GM12878 (cell line): ENCODE measurements at regions not wholly inside any gene's neighbourhood (a gene's known extent, or its start where the extent isn't known, plus 50 kb on each side); places are given as distances from the start of the nearest gene placed in this dataset.

Experiments
- ATAC-seq: fragments of 200-7000 bp; cut with Tn5 transposase; 3 replicates; pipeline ENCODE4 v1.9.1; 2020; ENCODE audit warnings: mild to moderate bottlenecking, moderate library complexity
- BruUV-seq: library from RNA; stranded (reverse); fragments of 400-500 nt; replicated peaks from 2 replicates; lab custom pipeline; 2021; lab: Mats Ljungman, UMichigan
- CTCF ChIA-PET: fragments of 300-600 bp; sonication (Branson Sonifier 250); formaldehyde crosslinking; extraction: SDS; loops from one replicate; lab custom pipeline; 2021; ENCODE audit warnings: inconsistent platforms; lab: Yijun Ruan, JAX
- POLR2A ChIA-PET: fragments of 350-600 bp; formaldehyde crosslinking; extraction: SDS; loops from one replicate; lab custom pipeline; 2021; ENCODE audit warnings: inconsistent platforms; lab: Charles Lee
- RAD21 ChIA-PET: fragments of 300-600 bp; sonication (Branson Sonifier 250); formaldehyde crosslinking; loops from one replicate; lab custom pipeline; 2023; ENCODE audit warnings: antibody characterized with exemption; ENCODE audit not compliant: unreplicated experiment; lab: Charles Lee
- SMC1A ChIA-PET: fragments of 300-600 bp; sonication (Branson Sonifier 250); formaldehyde crosslinking; loops from one replicate; lab custom pipeline; 2023; ENCODE audit not compliant: unreplicated experiment, uncharacterized antibody; lab: Charles Lee
- DNase-seq: peaks from one replicate; pipeline ENCODE4 v3.0.0-alpha.2; 2011; ENCODE audit warnings: low read depth, low spot score
- FAIRE-seq: peaks from 3 replicates; lab custom pipeline; 2011; peaks lifted over from hg19 to GRCh38; lab: Jason Lieb, UNC
- H2AFZ ChIP-seq: 2 replicates; pipeline ENCODE4 v1.6.0; 2011; ENCODE audit warnings: low read depth, low read length, control low read depth; ENCODE audit not compliant: control insufficient read depth
- H3K27ac ChIP-seq: 2 replicates; pipeline ENCODE4 v1.5.1; 2011; ENCODE audit warnings: control low read depth; ENCODE audit not compliant: control insufficient read depth, insufficient read depth
- H3K27me3 ChIP-seq, 2 experiments: replicated peaks in 1 of 2; 2 replicates each; pipeline versions ENCODE4 v1.6.0 to v1.6.1; 2011; ENCODE audit warnings: low read length in 1 of 2; ENCODE audit not compliant: control insufficient read depth in 2 of 2, insufficient read depth in 2 of 2
- H3K36me3 ChIP-seq, 2 experiments: 2 replicates each; pipeline ENCODE4 v1.5.1; 2011; ENCODE audit warnings: low read length in 1 of 2; ENCODE audit not compliant: control insufficient read depth in 2 of 2, insufficient read depth in 2 of 2
- H3K4me1 ChIP-seq: 2 replicates; pipeline ENCODE4 v1.6.1; 2011; ENCODE audit warnings: mild to moderate bottlenecking, low read length, moderate library complexity, mixed read lengths; ENCODE audit not compliant: control insufficient read depth, insufficient read depth
- H3K4me2 ChIP-seq: 2 replicates; pipeline ENCODE4 v1.6.0; 2011; ENCODE audit warnings: control low read depth; ENCODE audit not compliant: control insufficient read depth, insufficient read depth
- H3K4me3 ChIP-seq: fragments of 200-600 bp; sonication (generic); 2 replicates; pipeline ENCODE4 v1.5.1; 2016
- H3K79me2 ChIP-seq: 2 replicates; pipeline ENCODE4 v1.6.0; 2011; ENCODE audit warnings: low read length; ENCODE audit not compliant: control insufficient read depth, insufficient read depth
- H3K9ac ChIP-seq: 2 replicates; pipeline ENCODE4 v1.8.0; 2011; ENCODE audit warnings: low read length, control low read depth, mixed read lengths; ENCODE audit not compliant: control insufficient read depth, insufficient read depth
- H3K9me3 ChIP-seq: replicated peaks from 3 replicates; pipeline ENCODE4 v1.5.1; 2011; ENCODE audit warnings: mild to moderate bottlenecking, low read length; ENCODE audit not compliant: control insufficient read depth, insufficient read depth
- H4K20me1 ChIP-seq: 2 replicates; pipeline ENCODE4 v1.6.0; 2011; ENCODE audit not compliant: control insufficient read depth, insufficient read depth
- CBFB ChIP-seq: IDR thresholded peaks from 2 replicates; pipeline ENCODE4 v1.6.1; 2016; ENCODE audit warnings: antibody characterized with exemption, low read depth
- EZH2 ChIP-seq: IDR thresholded peaks from 2 replicates; pipeline ENCODE4 v1.6.1; 2012; ENCODE audit warnings: low read depth, mild to moderate bottlenecking, control low read depth, inconsistent platforms, low read length, borderline replicate concordance; ENCODE audit not compliant: control insufficient read depth
- RUNX3 ChIP-seq: IDR thresholded peaks from 2 replicates; pipeline ENCODE4 v1.6.1; 2012; ENCODE audit warnings: low read length, inconsistent platforms
- STAT3 ChIP-seq: IDR thresholded peaks from 2 replicates; pipeline ENCODE4 v1.6.1; 2011; ENCODE audit warnings: low read depth, low read length, improper control_type of control experiment
- SUZ12 ChIP-seq: fragments of 200-600 bp; sonication (generic); IDR thresholded peaks from one replicate; pipeline ENCODE4 v1.6.1; 2018; ENCODE audit warnings: antibody characterized with exemption, mild to moderate bottlenecking; ENCODE audit not compliant: unreplicated experiment
- YBX1 ChIP-seq: fragments of 450-650 bp; IDR thresholded peaks from 2 replicates; pipeline ENCODE4 v1.6.1; 2016; ENCODE audit warnings: antibody characterized with exemption
- WGBS: methylation state at CpG from one replicate; pipeline ENCODE4 v1.1.6; 2016; ENCODE audit warnings: low lambda C conversion rate; ENCODE audit not compliant: insufficient replicate concordance, insufficient coverage; ENCODE audit errors: missing lambda C conversion rate; 5-methylcytosine and 5-hydroxymethylcytosine counted together
- in situ Hi-C: fragments of 300-500 bp; cut with MboI; formaldehyde crosslinking; loops from 9 replicates; pipeline ENCODE4 v1.14.3; 2018; ENCODE audit warnings: mixed read lengths
- intact Hi-C: fragments of 100-400 bp; cut with micrococcal nuclease; formaldehyde crosslinking; loops from one replicate; pipeline ENCODE4 v1.14.2; 2022; ENCODE audit not compliant: unreplicated experiment
- TF ChIP-seq, protein P1 (sequence below), 3 experiments: IDR thresholded peaks in 2 of 3; conservative IDR thresholded peaks in 1 of 3; 2 replicates each; pipeline ENCODE4 v1.5.1; 2011; ENCODE audit warnings: low read depth in 3 of 3, low read length in 3 of 3, mild to moderate bottlenecking in 3 of 3, control low read depth in 2 of 3, moderate library complexity in 2 of 3, inconsistent platforms in 1 of 3, mixed read lengths in 1 of 3; ENCODE audit not compliant: control insufficient read depth in 2 of 3, insufficient read depth in 1 of 3; ENCODE audit errors: extremely low read depth in 1 of 3
- TF ChIP-seq, protein P2 (sequence below): fragments of 450-650 bp; IDR thresholded peaks from 2 replicates; pipeline ENCODE4 v1.6.1; 2016; ENCODE audit warnings: mild to moderate bottlenecking, moderate library complexity, borderline replicate concordance

DNA sequence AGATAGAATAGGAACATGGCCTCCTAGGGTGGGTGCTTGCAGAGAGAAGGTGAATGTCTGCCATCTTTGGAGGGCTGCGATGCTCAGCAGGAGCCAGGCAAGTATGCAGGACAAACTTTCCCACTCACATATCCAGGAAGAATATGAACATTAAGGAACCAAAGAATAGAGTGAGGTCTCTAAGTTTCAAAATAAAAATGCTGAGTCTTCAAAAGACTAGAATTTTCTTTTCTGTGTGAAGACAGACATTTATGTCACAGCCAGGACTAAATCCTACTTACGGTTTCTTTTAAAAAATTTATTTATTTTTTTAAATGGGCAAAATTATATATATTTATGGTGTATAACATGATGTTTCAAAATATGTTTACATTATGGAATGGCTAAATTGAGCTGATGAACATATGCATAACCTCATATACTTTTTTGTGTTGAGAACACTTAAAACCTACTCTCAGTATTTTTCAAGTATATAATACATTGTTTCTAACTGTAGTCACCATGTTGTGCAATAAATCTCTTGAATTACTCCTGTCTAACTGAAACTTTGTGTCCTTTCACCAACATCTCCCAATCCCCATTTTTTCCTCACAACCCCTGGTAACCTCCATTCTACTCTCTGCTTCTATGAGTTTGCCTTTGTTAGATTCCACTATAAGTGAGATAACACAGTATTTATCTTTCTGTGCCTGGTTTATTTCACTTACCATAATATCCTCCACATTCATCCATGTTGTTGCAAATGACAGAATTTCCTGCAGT is 177.8 kb upstream of the HAND2 start:
- H3K27me3 ChIP-seq, result no peaks in the 10 kb centered on the region
- H2AFZ ChIP-seq, result no peak overlapping the region
- ChIA-PET POLR2A (no interaction called here), CTCF (no interaction called here), SMC1A (no interaction called here), RAD21 (no interaction called here)
- in situ Hi-C loops, result no loop called here
- H4K20me1 ChIP-seq, result no peaks in the 10 kb centered on the region
- FAIRE-seq, result no peak
- H3K36me3 ChIP-seq, result no peaks in the 10 kb centered on the region
- H3K4me3 ChIP-seq, result no peak overlapping the region
- no peak overlapping the region for H3K4me2 ChIP-seq
- BruUV-seq, result no TSS peak
- H3K4me1 ChIP-seq, result no peaks in the 10 kb centered on the region
- no peak overlapping the region for H3K9ac ChIP-seq
- intact Hi-C loops, result no loop called here
- no peaks in the 10 kb centered on the region for H3K9me3 ChIP-seq
- no peak for ATAC-seq
- WGBS, result 15% methylated on average over 2 of the region's 2 CpGs
- no peak overlapping the region for H3K27ac ChIP-seq
- DNase-seq, result no peak
- TF ChIP-seq, protein P1, sequence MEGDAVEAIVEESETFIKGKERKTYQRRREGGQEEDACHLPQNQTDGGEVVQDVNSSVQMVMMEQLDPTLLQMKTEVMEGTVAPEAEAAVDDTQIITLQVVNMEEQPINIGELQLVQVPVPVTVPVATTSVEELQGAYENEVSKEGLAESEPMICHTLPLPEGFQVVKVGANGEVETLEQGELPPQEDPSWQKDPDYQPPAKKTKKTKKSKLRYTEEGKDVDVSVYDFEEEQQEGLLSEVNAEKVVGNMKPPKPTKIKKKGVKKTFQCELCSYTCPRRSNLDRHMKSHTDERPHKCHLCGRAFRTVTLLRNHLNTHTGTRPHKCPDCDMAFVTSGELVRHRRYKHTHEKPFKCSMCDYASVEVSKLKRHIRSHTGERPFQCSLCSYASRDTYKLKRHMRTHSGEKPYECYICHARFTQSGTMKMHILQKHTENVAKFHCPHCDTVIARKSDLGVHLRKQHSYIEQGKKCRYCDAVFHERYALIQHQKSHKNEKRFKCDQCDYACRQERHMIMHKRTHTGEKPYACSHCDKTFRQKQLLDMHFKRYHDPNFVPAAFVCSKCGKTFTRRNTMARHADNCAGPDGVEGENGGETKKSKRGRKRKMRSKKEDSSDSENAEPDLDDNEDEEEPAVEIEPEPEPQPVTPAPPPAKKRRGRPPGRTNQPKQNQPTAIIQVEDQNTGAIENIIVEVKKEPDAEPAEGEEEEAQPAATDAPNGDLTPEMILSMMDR (IDR thresholded peaks at IDR 0.05 in 2 of 3, conservative IDR thresholded peaks at IDR 0.05 in 1 of 3; ENCODE audit: control insufficient read depth in 2 of 3, extremely low read depth in 1 of 3, insufficient read depth in 1 of 3, low read depth in 3 of 3, low read length in 3 of 3), result no peak
- TF ChIP-seq CBFB, result no peak
- TF ChIP-seq, all 136 proteins: peak for 0
- H3K79me2 ChIP-seq, result no peaks in the 10 kb centered on the region

DNA sequence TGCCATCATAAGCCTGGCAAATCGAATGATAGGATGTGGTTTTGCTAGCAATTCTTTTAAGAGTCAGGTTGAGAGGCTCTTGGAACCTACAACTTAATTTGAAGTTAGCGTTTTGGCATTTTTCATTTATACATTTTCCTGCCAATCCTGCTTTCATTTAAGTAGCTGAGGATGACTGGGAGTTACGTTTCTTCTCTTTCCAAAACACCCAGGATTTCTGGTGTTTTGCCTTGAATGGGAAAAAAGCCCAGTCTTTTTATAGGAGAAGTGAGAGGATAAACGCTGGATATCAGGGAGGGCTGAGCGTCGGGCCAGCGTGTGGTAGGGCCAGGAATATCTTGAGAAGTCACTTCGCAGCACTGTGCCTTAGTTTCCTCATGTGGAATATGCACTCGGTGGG is 174.2 kb upstream of the HAND2 start:
- Histone ChIP-seq H3K27me3 (no peaks in the 10 kb centered on the region), H3K79me2 (no peaks in the 10 kb centered on the region), H3K27ac (no peak overlapping the region), H3K4me1 (no peaks in the 10 kb centered on the region), H4K20me1 (no peaks in the 10 kb centered on the region), H2AFZ (no peak overlapping the region), H3K9me3 (no peaks in the 10 kb centered on the region), H3K4me2 (no peak overlapping the region), H3K36me3 (no peaks in the 10 kb centered on the region), H3K4me3 (no peak overlapping the region), H3K9ac (no peak overlapping the region)
- DNase-seq, result no peak
- no TSS peak for BruUV-seq
- POLR2A ChIA-PET, result no interaction called here
- intact Hi-C loops, result no loop called here
- RAD21 ChIA-PET, result no interaction called here
- CTCF ChIA-PET, result no interaction called here
- SMC1A ChIA-PET, result no interaction called here
- no peak for ATAC-seq
- in situ Hi-C loops, result no loop called here
- 43% methylated on average over 9 of the region's 9 CpGs for WGBS
- no peak for FAIRE-seq
- TF ChIP-seq, protein P2, sequence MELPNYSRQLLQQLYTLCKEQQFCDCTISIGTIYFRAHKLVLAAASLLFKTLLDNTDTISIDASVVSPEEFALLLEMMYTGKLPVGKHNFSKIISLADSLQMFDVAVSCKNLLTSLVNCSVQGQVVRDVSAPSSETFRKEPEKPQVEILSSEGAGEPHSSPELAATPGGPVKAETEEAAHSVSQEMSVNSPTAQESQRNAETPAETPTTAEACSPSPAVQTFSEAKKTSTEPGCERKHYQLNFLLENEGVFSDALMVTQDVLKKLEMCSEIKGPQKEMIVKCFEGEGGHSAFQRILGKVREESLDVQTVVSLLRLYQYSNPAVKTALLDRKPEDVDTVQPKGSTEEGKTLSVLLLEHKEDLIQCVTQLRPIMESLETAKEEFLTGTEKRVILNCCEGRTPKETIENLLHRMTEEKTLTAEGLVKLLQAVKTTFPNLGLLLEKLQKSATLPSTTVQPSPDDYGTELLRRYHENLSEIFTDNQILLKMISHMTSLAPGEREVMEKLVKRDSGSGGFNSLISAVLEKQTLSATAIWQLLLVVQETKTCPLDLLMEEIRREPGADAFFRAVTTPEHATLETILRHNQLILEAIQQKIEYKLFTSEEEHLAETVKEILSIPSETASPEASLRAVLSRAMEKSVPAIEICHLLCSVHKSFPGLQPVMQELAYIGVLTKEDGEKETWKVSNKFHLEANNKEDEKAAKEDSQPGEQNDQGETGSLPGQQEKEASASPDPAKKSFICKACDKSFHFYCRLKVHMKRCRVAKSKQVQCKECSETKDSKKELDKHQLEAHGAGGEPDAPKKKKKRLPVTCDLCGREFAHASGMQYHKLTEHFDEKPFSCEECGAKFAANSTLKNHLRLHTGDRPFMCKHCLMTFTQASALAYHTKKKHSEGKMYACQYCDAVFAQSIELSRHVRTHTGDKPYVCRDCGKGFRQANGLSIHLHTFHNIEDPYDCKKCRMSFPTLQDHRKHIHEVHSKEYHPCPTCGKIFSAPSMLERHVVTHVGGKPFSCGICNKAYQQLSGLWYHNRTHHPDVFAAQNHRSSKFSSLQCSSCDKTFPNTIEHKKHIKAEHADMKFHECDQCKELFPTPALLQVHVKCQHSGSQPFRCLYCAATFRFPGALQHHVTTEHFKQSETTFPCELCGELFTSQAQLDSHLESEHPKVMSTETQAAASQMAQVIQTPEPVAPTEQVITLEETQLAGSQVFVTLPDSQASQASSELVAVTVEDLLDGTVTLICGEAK, result no peak
- TF ChIP-seq RUNX3 (no peak), STAT3 (no peak), CBFB (no peak), EZH2 (no peak), YBX1 (no peak), SUZ12 (no peak)
